ENCODE measurements at regions not wholly inside any gene's neighbourhood (a gene's known extent, or its start where the extent isn't known, plus 50 kb on each side); places are given as distances from the start of the nearest gene placed in this dataset.

GRCh38 chr6:81856872-81857271 is 104.4 kb upstream of the TENT5A start:
- Histone ChIP-seq H3K18ac (ENCODE audit: low read depth in 1 of 2, low read length in 2 of 2) (no peak overlapping the region), H3K23ac (ENCODE audit: low read length in 2 of 2) (no peak overlapping the region), H3K4ac (ENCODE audit: low read depth in 1 of 2, low read length in 2 of 2) (no peak overlapping the region), H3K9me3 (ENCODE audit: control insufficient read depth, low read length) (no peaks in the 10 kb centered on the region), H2AK5ac (ENCODE audit: low read length, severe bottlenecking) (no peak overlapping the region), H3K14ac (ENCODE audit: low read length in 2 of 2) (no peak overlapping the region), H2AFZ (ENCODE audit: low read depth, low read length) (no peak overlapping the region), H3K36me3 (ENCODE audit: control insufficient read depth in 1 of 2, insufficient read depth in 2 of 2, low read depth in 1 of 2, low read length in 2 of 2) (no peaks in the 10 kb centered on the region), H2BK15ac (ENCODE audit: low read depth, poor library complexity, severe bottlenecking) (no peak overlapping the region), H4K8ac (ENCODE audit: low read length) (no peak overlapping the region), H2BK12ac (ENCODE audit: low read length in 2 of 2) (no peak overlapping the region), H3K4me1 (ENCODE audit: control insufficient read depth, insufficient read depth, low read depth, low read length) (no peaks in the 10 kb centered on the region), H2BK5ac (ENCODE audit: low read depth, low read length, poor library complexity, severe bottlenecking) (no peak overlapping the region), H3K27ac (ENCODE audit: low read length, poor library complexity, severe bottlenecking) (no peak overlapping the region), H3K4me3 (ENCODE audit: insufficient read depth in 1 of 2, low read depth in 1 of 2, low read length in 2 of 2) (no peak overlapping the region), H3K27me3 (ENCODE audit: control insufficient read depth in 1 of 2, insufficient read depth in 1 of 2, low read length in 2 of 2) (no peaks in the 10 kb centered on the region), H4K91ac (ENCODE audit: low read length) (no peak overlapping the region), H3K9ac (ENCODE audit: low read length) (no peak overlapping the region), H3K79me1 (replicated peaks; ENCODE audit: low read length, poor library complexity, severe bottlenecking) (no peaks in the 10 kb centered on the region), H2BK120ac (ENCODE audit: low read depth, low read length) (no peak overlapping the region), H3K4me2 (ENCODE audit: low read length, poor library complexity, severe bottlenecking) (no peak overlapping the region)
- WGBS: 83% methylated on average over 1 of the region's 1 CpG
- DNase-seq: no peak

GRCh38 chr6:81854474-81854873 is 102.0 kb upstream of the TENT5A start:
- Histone ChIP-seq H2AK5ac (ENCODE audit: low read length, severe bottlenecking) (no peak overlapping the region), H2BK12ac (ENCODE audit: low read length in 2 of 2) (no peak overlapping the region), H3K36me3 (ENCODE audit: control insufficient read depth in 1 of 2, insufficient read depth in 2 of 2, low read depth in 1 of 2, low read length in 2 of 2) (no peaks in the 10 kb centered on the region), H3K23ac (ENCODE audit: low read length in 2 of 2) (no peak overlapping the region), H4K8ac (ENCODE audit: low read length) (no peak overlapping the region), H3K18ac (ENCODE audit: low read depth in 1 of 2, low read length in 2 of 2) (no peak overlapping the region), H2BK5ac (ENCODE audit: low read depth, low read length, poor library complexity, severe bottlenecking) (no peak overlapping the region), H3K4me2 (ENCODE audit: low read length, poor library complexity, severe bottlenecking) (no peak overlapping the region), H3K4ac (ENCODE audit: low read depth in 1 of 2, low read length in 2 of 2) (no peak overlapping the region), H3K9ac (ENCODE audit: low read length) (no peak overlapping the region), H3K14ac (ENCODE audit: low read length in 2 of 2) (no peak overlapping the region), H3K4me1 (ENCODE audit: control insufficient read depth, insufficient read depth, low read depth, low read length) (no peaks in the 10 kb centered on the region), H2BK120ac (ENCODE audit: low read depth, low read length) (no peak overlapping the region), H3K4me3 (ENCODE audit: insufficient read depth in 1 of 2, low read depth in 1 of 2, low read length in 2 of 2) (no peak overlapping the region), H3K9me3 (ENCODE audit: control insufficient read depth, low read length) (no peaks in the 10 kb centered on the region), H3K27me3 (ENCODE audit: control insufficient read depth in 1 of 2, insufficient read depth in 1 of 2, low read length in 2 of 2) (no peaks in the 10 kb centered on the region), H3K79me1 (replicated peaks; ENCODE audit: low read length, poor library complexity, severe bottlenecking) (no peaks in the 10 kb centered on the region), H2BK15ac (ENCODE audit: low read depth, poor library complexity, severe bottlenecking) (no peak overlapping the region), H3K27ac (ENCODE audit: low read length, poor library complexity, severe bottlenecking) (no peak overlapping the region), H4K91ac (ENCODE audit: low read length) (no peak overlapping the region), H2AFZ (ENCODE audit: low read depth, low read length) (no peak overlapping the region)
- WGBS: 100% methylated on average over 1 of the region's 2 CpGs
- DNase-seq: no peak

- H3K27me3 ChIP-seq (ENCODE audit: control insufficient read depth in 1 of 2, insufficient read depth in 1 of 2, low read length in 2 of 2): no peaks in the 10 kb centered on the region
- no peak overlapping the region for H2BK5ac ChIP-seq (ENCODE audit: low read depth, low read length, poor library complexity, severe bottlenecking)
- no peak for DNase-seq
- no peaks in the 10 kb centered on the region for H3K36me3 ChIP-seq (ENCODE audit: control insufficient read depth in 1 of 2, insufficient read depth in 2 of 2, low read depth in 1 of 2, low read length in 2 of 2)
- H2AK5ac ChIP-seq (ENCODE audit: low read length, severe bottlenecking): no peak overlapping the region
- no peak overlapping the region for H2AFZ ChIP-seq (ENCODE audit: low read depth, low read length)
- H3K18ac ChIP-seq (ENCODE audit: low read depth in 1 of 2, low read length in 2 of 2): no peak overlapping the region
- H3K4me3 ChIP-seq (ENCODE audit: insufficient read depth in 1 of 2, low read depth in 1 of 2, low read length in 2 of 2): no peak overlapping the region
- no peak overlapping the region for H2BK12ac ChIP-seq (ENCODE audit: low read length in 2 of 2)
- no peaks in the 10 kb centered on the region for H3K4me1 ChIP-seq (ENCODE audit: control insufficient read depth, insufficient read depth, low read depth, low read length)
- H4K8ac ChIP-seq (ENCODE audit: low read length): no peak overlapping the region
- no peak overlapping the region for H2BK15ac ChIP-seq (ENCODE audit: low read depth, poor library complexity, severe bottlenecking)
- H3K23ac ChIP-seq (ENCODE audit: low read length in 2 of 2): no peak overlapping the region
- no peak overlapping the region for H4K91ac ChIP-seq (ENCODE audit: low read length)
- H3K9me3 ChIP-seq (ENCODE audit: control insufficient read depth, low read length): no peaks in the 10 kb centered on the region
- H3K4ac ChIP-seq (ENCODE audit: low read depth in 1 of 2, low read length in 2 of 2): no peak overlapping the region
- H3K79me1 ChIP-seq (replicated peaks; ENCODE audit: low read length, poor library complexity, severe bottlenecking): no peaks in the 10 kb centered on the region
- H3K27ac ChIP-seq (ENCODE audit: low read length, poor library complexity, severe bottlenecking): no peak overlapping the region
- no peak overlapping the region for H3K9ac ChIP-seq (ENCODE audit: low read length)
- H3K4me2 ChIP-seq (ENCODE audit: low read length, poor library complexity, severe bottlenecking): no peak overlapping the region
- 98% methylated on average over 2 of the region's 2 CpGs for whole genome bisulfite sequencing
- no peak overlapping the region for H2BK120ac ChIP-seq (ENCODE audit: low read depth, low read length)
- no peak overlapping the region for H3K14ac ChIP-seq (ENCODE audit: low read length in 2 of 2)
Observed at GRCh38 chr6:81853975-81854374, 101.5 kb upstream of the TENT5A start.

- H3K27ac ChIP-seq (ENCODE audit: low read length, poor library complexity, severe bottlenecking): no peak overlapping the region
- H3K36me3 ChIP-seq (ENCODE audit: control insufficient read depth in 1 of 2, insufficient read depth in 2 of 2, low read depth in 1 of 2, low read length in 2 of 2): no peaks in the 10 kb centered on the region
- H4K8ac ChIP-seq (ENCODE audit: low read length): no peak overlapping the region
- DNase-seq: no peak
- H3K27me3 ChIP-seq (ENCODE audit: control insufficient read depth in 1 of 2, insufficient read depth in 1 of 2, low read length in 2 of 2): no peaks in the 10 kb centered on the region
- peak overlapping the region; percentile 95 to 97 for H2BK12ac ChIP-seq (ENCODE audit: low read length in 2 of 2)
- peak overlapping the region; percentile 85 for H2AFZ ChIP-seq (ENCODE audit: low read depth, low read length)
- no peak overlapping the region for H3K23ac ChIP-seq (ENCODE audit: low read length in 2 of 2)
- H2BK5ac ChIP-seq (ENCODE audit: low read depth, low read length, poor library complexity, severe bottlenecking): no peak overlapping the region
- H4K91ac ChIP-seq (ENCODE audit: low read length): peak overlapping the region; percentile 34
- peak overlapping the region; percentile 73 for H2BK120ac ChIP-seq (ENCODE audit: low read depth, low read length)
- H2AK5ac ChIP-seq (ENCODE audit: low read length, severe bottlenecking): no peak overlapping the region
- H3K79me1 ChIP-seq (replicated peaks; ENCODE audit: low read length, poor library complexity, severe bottlenecking): no peaks in the 10 kb centered on the region
- WGBS: 79% methylated on average over 4 of the region's 4 CpGs
- H3K18ac ChIP-seq (ENCODE audit: low read depth in 1 of 2, low read length in 2 of 2): no peak overlapping the region
- peak overlapping the region in 1 of 2 experiments; percentile 57 for H3K4ac ChIP-seq (ENCODE audit: low read depth in 1 of 2, low read length in 2 of 2)
- H3K4me2 ChIP-seq (ENCODE audit: low read length, poor library complexity, severe bottlenecking): no peak overlapping the region
- H3K4me1 ChIP-seq (ENCODE audit: control insufficient read depth, insufficient read depth, low read depth, low read length): no peaks in the 10 kb centered on the region
- H3K9me3 ChIP-seq (ENCODE audit: control insufficient read depth, low read length): no peaks in the 10 kb centered on the region
- peak overlapping the region in 1 of 2 experiments; percentile 75 for H3K14ac ChIP-seq (ENCODE audit: low read length in 2 of 2)
- no peak overlapping the region for H3K9ac ChIP-seq (ENCODE audit: low read length)
- no peak overlapping the region for H3K4me3 ChIP-seq (ENCODE audit: insufficient read depth in 1 of 2, low read depth in 1 of 2, low read length in 2 of 2)
- H2BK15ac ChIP-seq (ENCODE audit: low read depth, poor library complexity, severe bottlenecking): no peak overlapping the region
Observed at GRCh38 chr6:81849248-81849647, 96.8 kb upstream of the TENT5A start.

Data from mesenchymal stem cell (in vitro differentiated cells and primary cell).